WTC11 (cell line): ENCODE measurements at regions not wholly inside any gene's neighbourhood (a gene's known extent, or its start where the extent isn't known, plus 50 kb on each side); places are given as distances from the start of the nearest gene placed in this dataset.
A peak's percentile ranks its signal among the peaks of the same experiment; 100 is the strongest.

Experiments
- ATAC-seq: fragments of 200-7000 bp; cut with Tn5 transposase; 2 replicates; pipeline ENCODE4 v1.10.0; 2021; ENCODE audit warnings: mild to moderate bottlenecking, moderate library complexity
- CTCF ChIA-PET: fragments of 300-600 bp; sonication (Branson Sonifier 250); formaldehyde crosslinking; loops from one replicate; lab custom pipeline; 2021; ENCODE audit warnings: antibody characterized with exemption; lab: Charles Lee
- POLR2A ChIA-PET: fragments of 350-600 bp; sonication (Branson Sonifier 250); formaldehyde crosslinking; loops from one replicate; lab custom pipeline; 2021; ENCODE audit warnings: antibody characterized with exemption; lab: Charles Lee
- DNase-seq: peaks from one replicate; pipeline ENCODE4 v3.0.0; 2021; ENCODE audit warnings: low spot score
- H3K27ac Mint-ChIP-seq: 2 replicates; pipeline ENCODE4 v1.8.0; 2021; ENCODE audit warnings: mixed read lengths
- H3K27me3 Mint-ChIP-seq: 2 replicates; pipeline ENCODE4 v1.8.0; 2021; ENCODE audit warnings: low read depth, mild to moderate bottlenecking, moderate library complexity, mixed read lengths
- H3K36me3 Mint-ChIP-seq: 2 replicates; pipeline ENCODE4 v1.8.0; 2021; ENCODE audit warnings: mixed read lengths
- H3K4me1 Mint-ChIP-seq: 2 replicates; pipeline ENCODE4 v1.8.0; 2022; ENCODE audit warnings: mixed read lengths
- H3K4me3 Mint-ChIP-seq: 2 replicates; pipeline ENCODE4 v1.8.0; 2021; ENCODE audit warnings: mild to moderate bottlenecking, moderate library complexity, mixed read lengths
- H3K9me3 Mint-ChIP-seq: 2 replicates; pipeline ENCODE4 v1.8.0; 2021; ENCODE audit warnings: mixed read lengths
- ATF1 ChIP-seq: sonication (generic); formaldehyde crosslinking; IDR thresholded peaks from 2 replicates; pipeline ENCODE4 v1.8.1; 2023; ENCODE audit warnings: mild to moderate bottlenecking, moderate library complexity, missing genetic modification reagents
- CDX4 ChIP-seq: fragments of 250-450 bp; sonication (Bioruptor Pico); IDR thresholded peaks from 2 replicates; pipeline ENCODE4 v1.9.0; 2021; ENCODE audit warnings: moderate library complexity, mild to moderate bottlenecking, inconsistent platforms, borderline replicate concordance
- GRHL2 ChIP-seq: fragments of 250-450 bp; sonication (Bioruptor Pico); IDR thresholded peaks from 2 replicates; pipeline ENCODE4 v1.8.0; 2022; ENCODE audit warnings: mild to moderate bottlenecking, moderate library complexity; ENCODE audit not compliant: insufficient replicate concordance, severe bottlenecking
- GTF2I ChIP-seq: fragments of 250-450 bp; sonication (Bioruptor Pico); conservative IDR thresholded peaks from 2 replicates; pipeline ENCODE4 v1.4.0; 2021; ENCODE audit warnings: mild to moderate bottlenecking
- IRF1 ChIP-seq: sonication (generic); formaldehyde crosslinking; IDR thresholded peaks from 2 replicates; pipeline ENCODE4 v1.8.0; 2023; ENCODE audit warnings: missing genetic modification reagents
- MAX ChIP-seq: sonication (generic); formaldehyde crosslinking; IDR thresholded peaks from 2 replicates; pipeline ENCODE4 v1.8.0; 2022; ENCODE audit warnings: mild to moderate bottlenecking, missing genetic modification reagents
- MXD4 ChIP-seq: fragments of 250-450 bp; sonication (Bioruptor Pico); IDR thresholded peaks from 2 replicates; pipeline ENCODE4 v1.8.0; 2021; ENCODE audit warnings: mild to moderate bottlenecking, moderate library complexity, borderline replicate concordance
- NFYB ChIP-seq: sonication (generic); formaldehyde crosslinking; conservative IDR thresholded peaks from 2 replicates; pipeline ENCODE4 v1.8.0; 2022; ENCODE audit warnings: low read depth, missing genetic modification reagents
- NR2C2 ChIP-seq: sonication (generic); formaldehyde crosslinking; IDR thresholded peaks from 2 replicates; pipeline ENCODE4 v1.8.0; 2022; ENCODE audit warnings: mild to moderate bottlenecking, missing genetic modification reagents
- SP1 ChIP-seq: sonication (generic); formaldehyde crosslinking; conservative IDR thresholded peaks from 2 replicates; pipeline ENCODE4 v1.8.1; 2022; ENCODE audit warnings: missing genetic modification reagents
- STAT6 ChIP-seq: sonication (generic); formaldehyde crosslinking; conservative IDR thresholded peaks from 2 replicates; pipeline ENCODE4 v1.8.1; 2023; ENCODE audit warnings: mild to moderate bottlenecking, low read depth, missing genetic modification reagents, moderate library complexity
- TCF7 ChIP-seq: sonication (generic); formaldehyde crosslinking; IDR thresholded peaks from 2 replicates; pipeline ENCODE4 v1.8.0; 2022; ENCODE audit warnings: mild to moderate bottlenecking, low read depth, missing genetic modification reagents, moderate library complexity
- TEAD1 ChIP-seq: sonication (generic); formaldehyde crosslinking; IDR thresholded peaks from 2 replicates; pipeline ENCODE4 v1.8.0; 2022; ENCODE audit warnings: mild to moderate bottlenecking, missing genetic modification reagents
- USF2 ChIP-seq: sonication (generic); formaldehyde crosslinking; IDR thresholded peaks from 2 replicates; pipeline ENCODE4 v1.8.1; 2023; ENCODE audit warnings: mild to moderate bottlenecking, missing genetic modification reagents, moderate library complexity
- ZBTB43 ChIP-seq: sonication (generic); formaldehyde crosslinking; IDR thresholded peaks from 2 replicates; pipeline ENCODE4 v1.8.1; 2023; ENCODE audit warnings: mild to moderate bottlenecking, missing genetic modification reagents
- ZNF423 ChIP-seq: fragments of 250-450 bp; sonication (Bioruptor Pico); IDR thresholded peaks from 2 replicates; pipeline ENCODE4 v2.1.2; 2022; ENCODE audit warnings: mild to moderate bottlenecking, moderate library complexity
- ZNF671 ChIP-seq: fragments of 250-450 bp; sonication (Bioruptor Pico); IDR thresholded peaks from 2 replicates; pipeline ENCODE4 v1.8.0; 2021; ENCODE audit warnings: mild to moderate bottlenecking

- no peak for DNase-seq
- CTCF ChIA-PET: no interaction called here
Measured at GRCh38 chr5:60482301-60482700, 217.7 kb downstream of the DEPDC1B start.

GRCh38 chr5:60479542-60479941, 220.4 kb downstream of the DEPDC1B start:
- POLR2A ChIA-PET: no interaction called here
- ATAC-seq: no peak
- H3K27ac Mint-ChIP-seq: peak overlapping the region; percentile 12; the same call in 1 of the 2 replicates

More at GRCh38 chr5:60482301-60482700, 217.7 kb downstream of the DEPDC1B start:
- peaks cover 17% of the 10 kb centered on the region for H3K4me1 Mint-ChIP-seq
- TF ChIP-seq IRF1 (CRISPR knock-in tag) (no peak), USF2 (CRISPR knock-in tag) (peak; percentile 77), ZNF423 (CRISPR knock-in tag) (no peak), GRHL2 (CRISPR knock-in tag) (no peak)
- H3K4me3 Mint-ChIP-seq: no peak overlapping the region
- ATAC-seq: peak; percentile 60
- peaks cover 11% of the 10 kb centered on the region for H3K9me3 Mint-ChIP-seq
- H3K27ac Mint-ChIP-seq: no peak overlapping the region
- H3K27me3 Mint-ChIP-seq: no peaks in the 10 kb centered on the region
- POLR2A ChIA-PET: no interaction called here
- H3K36me3 Mint-ChIP-seq: peaks cover 8% of the 10 kb centered on the region

More at GRCh38 chr5:60479542-60479941, 220.4 kb downstream of the DEPDC1B start:
- H3K4me3 Mint-ChIP-seq: no peak overlapping the region
- CTCF ChIA-PET: no interaction called here
- H3K9me3 Mint-ChIP-seq: peaks cover 18% of the 10 kb centered on the region
- no peaks in the 10 kb centered on the region for H3K27me3 Mint-ChIP-seq
- DNase-seq: no peak
- TF ChIP-seq TEAD1 (CRISPR knock-in tag): no peak
- TF ChIP-seq TCF7 (CRISPR knock-in tag): no peak
- no peak for TF ChIP-seq NR2C2 (CRISPR knock-in tag)
- no peak for TF ChIP-seq ZNF671 (CRISPR knock-in tag)
- TF ChIP-seq ZNF423 (CRISPR knock-in tag): no peak
- no peak for TF ChIP-seq STAT6 (CRISPR knock-in tag)
- no peak for TF ChIP-seq MXD4
- no peak for TF ChIP-seq ATF1 (CRISPR knock-in tag)
- TF ChIP-seq ZBTB43: no peak
- TF ChIP-seq GTF2I (CRISPR knock-in tag): no peak
- TF ChIP-seq CDX4: no peak
- no peak for TF ChIP-seq NFYB (CRISPR knock-in tag)
- no peak for TF ChIP-seq USF2 (CRISPR knock-in tag)
- TF ChIP-seq SP1 (CRISPR knock-in tag): no peak
- no peak for TF ChIP-seq MAX (CRISPR knock-in tag)
- TF ChIP-seq, all 79 proteins: peak for 0
- H3K36me3 Mint-ChIP-seq: peaks cover 10% of the 10 kb centered on the region
- H3K4me1 Mint-ChIP-seq: peaks cover 18% of the 10 kb centered on the region
